A549 (cell line): ENCODE measurements at regions not wholly inside any gene's neighbourhood (a gene's known extent, or its start where the extent isn't known, plus 50 kb on each side); places are given as distances from the start of the nearest gene placed in this dataset.

Experiments used
- BHLHE40 ChIP-seq: IDR thresholded peaks from 2 replicates; pipeline ENCODE4 v1.6.1; 2012; ENCODE audit warnings: low read depth, low read length, inconsistent platforms
- CHD4 ChIP-seq: fragments of 200-600 bp; sonication (generic); IDR thresholded peaks from 2 replicates; pipeline ENCODE4 v1.6.1; 2016; ENCODE audit warnings: antibody characterized with exemption, mild to moderate bottlenecking, borderline replicate concordance
- JUNB ChIP-seq: fragments of >200 bp; sonication (Bioruptor Twin); formaldehyde crosslinking; IDR thresholded peaks from 2 replicates; pipeline ENCODE4 v1.6.1; 2016
- KDM1A ChIP-seq: fragments of 200-600 bp; sonication (generic); IDR thresholded peaks from 2 replicates; pipeline ENCODE4 v1.6.1; 2016; ENCODE audit warnings: low read depth, mild to moderate bottlenecking
- MYC ChIP-seq: IDR thresholded peaks from 2 replicates; pipeline ENCODE4 v1.6.1; 2012; ENCODE audit warnings: mild to moderate bottlenecking, inconsistent platforms, low read length, improper control_type of control experiment, borderline replicate concordance
- NR3C1 ChIP-seq: fragments of >200 bp; sonication (Bioruptor Twin); formaldehyde crosslinking; IDR thresholded peaks from 3 replicates; pipeline ENCODE4 v1.6.1; 2017
- POLR2A ChIP-seq: IDR thresholded peaks from 2 replicates; pipeline ENCODE4 v1.6.1; 2012; ENCODE audit warnings: mild to moderate bottlenecking, low read length
- RNF2 ChIP-seq: fragments of 200-600 bp; sonication (generic); IDR thresholded peaks from 2 replicates; pipeline ENCODE4 v1.6.1; 2016; ENCODE audit warnings: low read depth, mild to moderate bottlenecking, antibody characterized with exemption, moderate library complexity, borderline replicate concordance
- TF ChIP-seq, protein P1 (sequence below): fragments of >200 bp; sonication (Bioruptor Twin); formaldehyde crosslinking; IDR thresholded peaks from 3 replicates; pipeline ENCODE4 v1.5.1; 2016
- TF ChIP-seq, protein P2 (sequence below): fragments of >200 bp; sonication (Bioruptor Twin); formaldehyde crosslinking; IDR thresholded peaks from 3 replicates; pipeline ENCODE4 v1.6.1; 2016
- TF ChIP-seq, protein P3 (sequence below): IDR thresholded peaks from 2 replicates; pipeline ENCODE4 v1.6.1; 2012
- TF ChIP-seq, protein P4 (sequence below): IDR thresholded peaks from 2 replicates; pipeline ENCODE4 v1.6.1; 2012

DNA sequence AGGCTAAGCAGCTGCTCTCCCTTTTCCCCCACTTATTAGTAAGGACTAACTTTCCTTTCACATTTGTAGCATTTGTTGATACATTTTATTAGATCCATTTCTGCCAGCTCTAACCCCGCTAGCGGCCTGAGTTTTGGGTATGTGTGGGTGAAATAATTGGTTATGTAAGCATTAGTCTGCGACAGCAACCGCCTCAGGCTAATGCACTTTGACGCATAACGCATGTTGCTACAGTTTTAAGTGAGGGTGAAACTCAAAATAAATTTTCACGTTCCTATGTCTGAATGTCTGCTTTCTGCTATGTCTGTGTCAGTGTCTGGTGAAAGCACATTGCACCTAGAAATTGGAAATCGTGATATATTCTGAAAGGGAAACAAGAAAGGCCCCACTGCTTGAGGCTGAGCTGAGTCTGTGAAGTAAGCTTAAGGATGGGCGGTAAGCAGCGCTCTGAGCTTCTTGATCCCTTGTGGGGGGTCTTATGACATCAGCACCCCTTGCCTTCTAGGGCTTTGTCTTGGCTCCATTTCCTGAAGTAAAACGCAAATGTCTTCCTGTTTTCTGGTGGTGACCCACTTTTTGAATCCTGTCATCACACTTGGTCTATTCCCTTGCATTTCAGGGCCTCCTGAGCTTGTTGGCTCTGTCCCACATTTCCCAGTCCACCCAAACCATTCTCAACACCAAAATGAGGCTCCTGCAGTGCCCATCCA, 648.3 kb upstream of the ARGLU1 start:
- TF ChIP-seq, protein P1, sequence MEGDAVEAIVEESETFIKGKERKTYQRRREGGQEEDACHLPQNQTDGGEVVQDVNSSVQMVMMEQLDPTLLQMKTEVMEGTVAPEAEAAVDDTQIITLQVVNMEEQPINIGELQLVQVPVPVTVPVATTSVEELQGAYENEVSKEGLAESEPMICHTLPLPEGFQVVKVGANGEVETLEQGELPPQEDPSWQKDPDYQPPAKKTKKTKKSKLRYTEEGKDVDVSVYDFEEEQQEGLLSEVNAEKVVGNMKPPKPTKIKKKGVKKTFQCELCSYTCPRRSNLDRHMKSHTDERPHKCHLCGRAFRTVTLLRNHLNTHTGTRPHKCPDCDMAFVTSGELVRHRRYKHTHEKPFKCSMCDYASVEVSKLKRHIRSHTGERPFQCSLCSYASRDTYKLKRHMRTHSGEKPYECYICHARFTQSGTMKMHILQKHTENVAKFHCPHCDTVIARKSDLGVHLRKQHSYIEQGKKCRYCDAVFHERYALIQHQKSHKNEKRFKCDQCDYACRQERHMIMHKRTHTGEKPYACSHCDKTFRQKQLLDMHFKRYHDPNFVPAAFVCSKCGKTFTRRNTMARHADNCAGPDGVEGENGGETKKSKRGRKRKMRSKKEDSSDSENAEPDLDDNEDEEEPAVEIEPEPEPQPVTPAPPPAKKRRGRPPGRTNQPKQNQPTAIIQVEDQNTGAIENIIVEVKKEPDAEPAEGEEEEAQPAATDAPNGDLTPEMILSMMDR: no peak
- TF ChIP-seq RNF2 (no peak), POLR2A (no peak), KDM1A (no peak), CHD4 (no peak), MYC (no peak), JUNB (no peak), NR3C1 (no peak), BHLHE40 (no peak)
- TF ChIP-seq, protein P2, sequence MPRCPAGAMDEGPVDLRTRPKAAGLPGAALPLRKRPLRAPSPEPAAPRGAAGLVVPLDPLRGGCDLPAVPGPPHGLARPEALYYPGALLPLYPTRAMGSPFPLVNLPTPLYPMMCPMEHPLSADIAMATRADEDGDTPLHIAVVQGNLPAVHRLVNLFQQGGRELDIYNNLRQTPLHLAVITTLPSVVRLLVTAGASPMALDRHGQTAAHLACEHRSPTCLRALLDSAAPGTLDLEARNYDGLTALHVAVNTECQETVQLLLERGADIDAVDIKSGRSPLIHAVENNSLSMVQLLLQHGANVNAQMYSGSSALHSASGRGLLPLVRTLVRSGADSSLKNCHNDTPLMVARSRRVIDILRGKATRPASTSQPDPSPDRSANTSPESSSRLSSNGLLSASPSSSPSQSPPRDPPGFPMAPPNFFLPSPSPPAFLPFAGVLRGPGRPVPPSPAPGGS: no peak
- TF ChIP-seq, protein P3, sequence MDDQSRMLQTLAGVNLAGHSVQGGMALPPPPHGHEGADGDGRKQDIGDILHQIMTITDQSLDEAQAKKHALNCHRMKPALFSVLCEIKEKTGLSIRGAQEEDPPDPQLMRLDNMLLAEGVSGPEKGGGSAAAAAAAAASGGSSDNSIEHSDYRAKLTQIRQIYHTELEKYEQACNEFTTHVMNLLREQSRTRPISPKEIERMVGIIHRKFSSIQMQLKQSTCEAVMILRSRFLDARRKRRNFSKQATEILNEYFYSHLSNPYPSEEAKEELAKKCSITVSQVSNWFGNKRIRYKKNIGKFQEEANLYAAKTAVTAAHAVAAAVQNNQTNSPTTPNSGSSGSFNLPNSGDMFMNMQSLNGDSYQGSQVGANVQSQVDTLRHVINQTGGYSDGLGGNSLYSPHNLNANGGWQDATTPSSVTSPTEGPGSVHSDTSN: no peak
- TF ChIP-seq, protein P4, sequence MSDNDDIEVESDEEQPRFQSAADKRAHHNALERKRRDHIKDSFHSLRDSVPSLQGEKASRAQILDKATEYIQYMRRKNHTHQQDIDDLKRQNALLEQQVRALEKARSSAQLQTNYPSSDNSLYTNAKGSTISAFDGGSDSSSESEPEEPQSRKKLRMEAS: no peak
